GM18951 (cell line): ENCODE measurements at regions not wholly inside any gene's neighbourhood (a gene's known extent, or its start where the extent isn't known, plus 50 kb on each side); places are given as distances from the start of the nearest gene placed in this dataset.

Experiments used
- POLR2A ChIP-seq: IDR thresholded peaks from 4 replicates; pipeline ENCODE4 v1.6.1; 2011; ENCODE audit warnings: mild to moderate bottlenecking; ENCODE audit not compliant: insufficient read length, insufficient read depth; ENCODE audit errors: extremely low read depth
- in situ Hi-C: fragments of 300-500 bp; cut with MboI; formaldehyde crosslinking; loops from one replicate; pipeline ENCODE4 v1.12.0; 2022; ENCODE audit warnings: low sequenced_read_pairs, mixed read lengths, inconsistent platforms; ENCODE audit not compliant: unreplicated experiment

GRCh38 chr6:45830441-45831139, 185.1 kb downstream of the CLIC5 start:
- in situ Hi-C loops, result no loop called here

GRCh38 chr6:45829873-45830272, 185.8 kb downstream of the CLIC5 start:
- TF ChIP-seq POLR2A, result no peak

More at GRCh38 chr6:45830441-45831139, 185.1 kb downstream of the CLIC5 start:
- no peak for TF ChIP-seq POLR2A

GRCh38 chr6:45827952-45828530, 187.6 kb downstream of the CLIC5 start:
- in situ Hi-C loops, result no loop called here
- TF ChIP-seq POLR2A, result no peak

More at GRCh38 chr6:45829873-45830272, 185.8 kb downstream of the CLIC5 start:
- in situ Hi-C loops, result no loop called here

GRCh38 chr6:45822873-45823272, 192.8 kb downstream of the CLIC5 start:
- TF ChIP-seq POLR2A, result no peak
- in situ Hi-C loops, result no loop called here

- in situ Hi-C loops, result no loop called here
- no peak for TF ChIP-seq POLR2A
These were observed 193.3 kb downstream of the CLIC5 start for GRCh38 chr6:45822246-45822812.

GRCh38 chr6:45818655-45819054, 197.0 kb downstream of the CLIC5 start:
- TF ChIP-seq POLR2A, result no peak
- in situ Hi-C loops, result no loop called here

- TF ChIP-seq POLR2A, result no peak
- in situ Hi-C loops, result no loop called here
These were observed 198.9 kb downstream of the CLIC5 start for GRCh38 chr6:45816674-45817297.

GRCh38 chr6:45815466-45816125, 200.1 kb downstream of the CLIC5 start:
- no peak for TF ChIP-seq POLR2A
- in situ Hi-C loops, result no loop called here

GRCh38 chr6:45814772-45815171, 200.9 kb downstream of the CLIC5 start:
- TF ChIP-seq POLR2A, result no peak
- in situ Hi-C loops, result no loop called here

- in situ Hi-C loops, result no loop called here
- TF ChIP-seq POLR2A, result no peak
These were observed 201.7 kb downstream of the CLIC5 start for GRCh38 chr6:45813943-45814342.

- no peak for TF ChIP-seq POLR2A
- in situ Hi-C loops, result no loop called here
These were observed 202.7 kb downstream of the CLIC5 start for GRCh38 chr6:45812922-45813321.

GRCh38 chr6:45808917-45809316, 206.7 kb downstream of the CLIC5 start:
- TF ChIP-seq POLR2A, result no peak
- in situ Hi-C loops, result no loop called here

GRCh38 chr6:45808042-45808645, 207.5 kb downstream of the CLIC5 start:
- in situ Hi-C loops, result no loop called here
- no peak for TF ChIP-seq POLR2A

- TF ChIP-seq POLR2A, result no peak
- in situ Hi-C loops, result no loop called here
These were observed 208.2 kb downstream of the CLIC5 start for GRCh38 chr6:45807311-45808041.
